H1 (cell line): ENCODE measurements at regions not wholly inside any gene's neighbourhood (a gene's known extent, or its start where the extent isn't known, plus 50 kb on each side); places are given as distances from the start of the nearest gene placed in this dataset.

Experiments
- CTCF ChIA-PET: fragments of 300-600 bp; sonication (Branson Sonifier 250); formaldehyde crosslinking; loops from one replicate; lab custom pipeline; 2021; ENCODE audit not compliant: partially characterized antibody; lab: Charles Lee
- POLR2A ChIA-PET: fragments of 300-600 bp; sonication (Branson Sonifier 250); formaldehyde crosslinking; loops from one replicate; lab custom pipeline; 2021; ENCODE audit warnings: inconsistent platforms; ENCODE audit not compliant: partially characterized antibody; lab: Charles Lee
- DNase-seq, 2 experiments: peaks; one replicate each; pipeline versions ENCODE4 v3.0.0 to v3.0.0-alpha.2; 2010 to 2022; ENCODE audit warnings: low spot score in 2 of 2, low read depth in 1 of 2, mixed read lengths in 1 of 2
- FAIRE-seq: peaks from 2 replicates; lab custom pipeline; 2011; peaks lifted over from hg19 to GRCh38; lab: Jason Lieb, UNC
- H2AFZ ChIP-seq: 2 replicates; pipeline ENCODE4 v1.8.1; 2012; ENCODE audit warnings: low read length, inconsistent platforms
- H2AK5ac ChIP-seq: 2 replicates; pipeline ENCODE4 v1.6.1; 2013; ENCODE audit warnings: low read depth, low read length
- H2BK120ac ChIP-seq: replicated peaks from 2 replicates; pipeline ENCODE3; 2013; ENCODE audit warnings: low read depth, low read length, inconsistent platforms
- H2BK12ac ChIP-seq: 2 replicates; pipeline ENCODE4 v1.6.1; 2013; ENCODE audit warnings: low read depth, low read length
- H2BK15ac ChIP-seq: 2 replicates; pipeline ENCODE4 v1.6.1; 2013; ENCODE audit warnings: low read length
- H2BK20ac ChIP-seq: 2 replicates; pipeline ENCODE4 v1.6.1; 2013; ENCODE audit warnings: low read length
- H2BK5ac ChIP-seq: 2 replicates; pipeline ENCODE4 v1.6.1; 2013; ENCODE audit warnings: low read depth, low read length
- H3K14ac ChIP-seq: 2 replicates; pipeline ENCODE4 v1.6.1; 2013; ENCODE audit warnings: inconsistent platforms; ENCODE audit not compliant: insufficient read length
- H3K18ac ChIP-seq: 2 replicates; pipeline ENCODE4 v1.6.1; 2013; ENCODE audit warnings: low read length; ENCODE audit errors: extremely low read depth
- H3K23ac ChIP-seq: 2 replicates; pipeline ENCODE4 v1.6.1; 2013; ENCODE audit warnings: inconsistent platforms; ENCODE audit not compliant: insufficient read length
- H3K23me2 ChIP-seq: 2 replicates; pipeline ENCODE4 v1.6.1; 2013; ENCODE audit warnings: low read depth, low read length
- H3K27ac ChIP-seq: 2 replicates; pipeline ENCODE4 v1.6.1; 2011; ENCODE audit warnings: low read depth, low read length, inconsistent platforms
- H3K27me3 ChIP-seq, 4 experiments: replicated peaks in 1 of 4; 1 replicate in 1 of 4; 2 replicates in 3 of 4; pipeline versions ENCODE4 v1.6.1 to v1.8.1; 2011 to 2013; ENCODE audit warnings: low read length in 3 of 4, mild to moderate bottlenecking in 3 of 4, inconsistent platforms in 2 of 4, mixed read lengths in 2 of 4, moderate library complexity in 1 of 4; ENCODE audit not compliant: control insufficient read depth in 3 of 4, insufficient read depth in 3 of 4; ENCODE audit errors: extremely low read depth in 1 of 4
- H3K36me3 ChIP-seq, 4 experiments: 2 replicates each; pipeline versions ENCODE4 v1.6.1 to v1.8.1; 2011 to 2013; ENCODE audit warnings: mild to moderate bottlenecking in 4 of 4, low read length in 3 of 4, moderate library complexity in 2 of 4, control low read depth in 1 of 4, inconsistent platforms in 1 of 4; ENCODE audit not compliant: insufficient read depth in 4 of 4, control insufficient read depth in 2 of 4
- H3K4ac ChIP-seq: replicated peaks from 2 replicates; pipeline ENCODE3; 2013; ENCODE audit warnings: low read length, low read depth, mixed read lengths, inconsistent platforms; ENCODE audit not compliant: insufficient read length
- H3K4me1 ChIP-seq, 4 experiments: replicated peaks in 1 of 4; 1 replicate in 1 of 4; 2 replicates in 3 of 4; pipeline versions ENCODE4 v1.6.1 to v1.8.1; 2011 to 2013; ENCODE audit warnings: low read length in 3 of 4, inconsistent platforms in 2 of 4, mixed read lengths in 1 of 4; ENCODE audit not compliant: insufficient read depth in 4 of 4, control insufficient read depth in 3 of 4
- H3K4me2 ChIP-seq, 2 experiments: 2 replicates each; pipeline versions ENCODE4 v1.6.1 to v1.8.1; 2011 to 2013; ENCODE audit warnings: low read depth in 2 of 2, low read length in 2 of 2, control low read depth in 1 of 2, inconsistent platforms in 1 of 2, mild to moderate bottlenecking in 1 of 2; ENCODE audit not compliant: insufficient read depth in 1 of 2
- H3K4me3 ChIP-seq, 4 experiments: fragments of 200-600, 300-600 bp in 1 of 4; sonication (generic), shearing (Covaris generic), sonication (Bioruptor Twin) in 1 of 4; 2 replicates each; pipeline versions ENCODE4 v1.5.1 to v1.8.1; 2011 to 2016; ENCODE audit warnings: low read length in 4 of 4, low read depth in 3 of 4, control low read depth in 2 of 4, inconsistent platforms in 2 of 4, mild to moderate bottlenecking in 2 of 4, mixed read lengths in 1 of 4, moderate library complexity in 1 of 4; ENCODE audit not compliant: insufficient read depth in 2 of 4; ENCODE audit errors: extremely low read depth in 1 of 4
- H3K56ac ChIP-seq: replicated peaks from 2 replicates; pipeline ENCODE3; 2013; ENCODE audit warnings: low read depth, mild to moderate bottlenecking, mixed read lengths, low read length, inconsistent platforms; ENCODE audit not compliant: insufficient read length
- H3K79me1 ChIP-seq: 2 replicates; pipeline ENCODE4 v1.6.1; 2013; ENCODE audit warnings: low read depth, low read length, control low read depth
- H3K79me2 ChIP-seq, 2 experiments: 2 replicates each; pipeline versions ENCODE4 v1.6.1 to v1.8.1; 2012 to 2013; ENCODE audit warnings: low read length in 2 of 2, mild to moderate bottlenecking in 2 of 2, inconsistent platforms in 1 of 2; ENCODE audit not compliant: insufficient read depth in 2 of 2, control insufficient read depth in 1 of 2
- H3K9ac ChIP-seq, 4 experiments: replicated peaks in 1 of 4; 1 replicate in 1 of 4; 2 replicates in 3 of 4; pipeline versions ENCODE4 v1.6.1 to v1.8.1; 2011 to 2013; ENCODE audit warnings: low read depth in 3 of 4, low read length in 3 of 4, control low read depth in 2 of 4, mild to moderate bottlenecking in 2 of 4, moderate library complexity in 2 of 4, inconsistent platforms in 1 of 4; ENCODE audit errors: extremely low read depth in 1 of 4
- H3K9me3 ChIP-seq, 2 experiments: 2 replicates each; pipeline versions ENCODE4 v1.6.1 to v1.8.1; 2012 to 2013; ENCODE audit warnings: mild to moderate bottlenecking in 2 of 2, moderate library complexity in 2 of 2, control low read depth in 1 of 2, inconsistent platforms in 1 of 2, low read depth in 1 of 2, low read length in 1 of 2, mixed read lengths in 1 of 2; ENCODE audit not compliant: insufficient read depth in 2 of 2
- H4K20me1 ChIP-seq, 2 experiments: replicated peaks in 1 of 2; 2 replicates each; pipeline versions ENCODE3 to v1.8.1; 2011 to 2013; ENCODE audit warnings: inconsistent platforms in 2 of 2, low read length in 2 of 2, mild to moderate bottlenecking in 1 of 2; ENCODE audit not compliant: insufficient read depth in 2 of 2, control insufficient read depth in 1 of 2
- H4K5ac ChIP-seq: 2 replicates; pipeline ENCODE4 v1.6.1; 2013; ENCODE audit warnings: low read length, low read depth, mixed read lengths, inconsistent platforms; ENCODE audit not compliant: insufficient read length
- H4K8ac ChIP-seq: 2 replicates; pipeline ENCODE4 v1.8.0; 2013; ENCODE audit warnings: mild to moderate bottlenecking, moderate library complexity, low read length, inconsistent platforms; ENCODE audit not compliant: insufficient read depth; ENCODE audit errors: extremely low read depth
- H4K91ac ChIP-seq: replicated peaks from 2 replicates; pipeline ENCODE3; 2013; ENCODE audit warnings: low read length, mixed read lengths, inconsistent platforms; ENCODE audit not compliant: insufficient read length
- ASH2L ChIP-seq: fragments of 200-600, 300-600 bp; sonication (generic); IDR thresholded peaks from one replicate; pipeline ENCODE4 v1.7.1; 2017; ENCODE audit warnings: low read length
- CEBPB ChIP-seq: IDR thresholded peaks from 2 replicates; pipeline ENCODE4 v1.6.1; 2012; ENCODE audit warnings: low read depth, low read length
- EGR1 ChIP-seq: IDR thresholded peaks from 2 replicates; pipeline ENCODE4 v1.6.1; 2011; ENCODE audit warnings: low read depth, low read length, borderline replicate concordance
- GTF2F1 ChIP-seq: IDR thresholded peaks from 2 replicates; pipeline ENCODE4 v1.6.1; 2012; ENCODE audit warnings: low read depth, low read length, improper control_type of control experiment, borderline replicate concordance
- HDAC2 ChIP-seq, 2 experiments: fragments of 300-600 bp in 1 of 2; sonication (generic) in 1 of 2; IDR thresholded peaks; 2 replicates each; pipeline ENCODE4 v1.6.1; 2011 to 2012; ENCODE audit warnings: low read depth in 2 of 2, low read length in 2 of 2, mild to moderate bottlenecking in 2 of 2, moderate library complexity in 2 of 2, borderline replicate concordance in 1 of 2, inconsistent platforms in 1 of 2
- JUND ChIP-seq: IDR thresholded peaks from 2 replicates; pipeline ENCODE4 v1.6.1; 2011; ENCODE audit warnings: mild to moderate bottlenecking, improper control_type of control experiment, low read length
- KDM4A ChIP-seq: IDR thresholded peaks from one replicate; pipeline ENCODE4 v1.7.1; 2012; ENCODE audit warnings: low read depth, mild to moderate bottlenecking, moderate library complexity, low read length, inconsistent platforms; ENCODE audit not compliant: severe bottlenecking
- MAFK ChIP-seq: IDR thresholded peaks from 2 replicates; pipeline ENCODE4 v1.6.1; 2012; ENCODE audit warnings: low read depth, mild to moderate bottlenecking, improper control_type of control experiment, low read length
- SUZ12 ChIP-seq: fragments of 200-600 bp; sonication (generic); IDR thresholded peaks from 2 replicates; pipeline ENCODE4 v1.6.1; 2012; ENCODE audit warnings: mild to moderate bottlenecking, inconsistent platforms, low read length, moderate library complexity, mixed read lengths
- TAF1 ChIP-seq: IDR thresholded peaks from 2 replicates; pipeline ENCODE4 v1.6.1; 2011; ENCODE audit warnings: mild to moderate bottlenecking, low read depth, low read length
- TBP ChIP-seq: IDR thresholded peaks from 2 replicates; pipeline ENCODE4 v1.6.1; 2011; ENCODE audit warnings: low read depth, low read length, improper control_type of control experiment
- WGBS, 2 experiments: shearing (Covaris generic) in 1 of 2; methylation state at CpG; one replicate each; pipeline versions ENCODE4 v1.1.6 to v1.1.7; 2013 to 2015; ENCODE audit warnings: low lambda C conversion rate in 2 of 2, mixed read lengths in 2 of 2, inconsistent platforms in 1 of 2, low coverage in 1 of 2, missing lambda C conversion rate in 1 of 2; ENCODE audit not compliant: insufficient replicate concordance in 2 of 2, insufficient coverage in 1 of 2, insufficient read length in 1 of 2; ENCODE audit errors: extremely low coverage in 1 of 2, missing lambda C conversion rate in 1 of 2; 5-methylcytosine and 5-hydroxymethylcytosine counted together
- TF ChIP-seq, protein P1 (sequence below): IDR thresholded peaks from 2 replicates; pipeline ENCODE4 v1.6.1; 2012; ENCODE audit warnings: low read length, inconsistent platforms

- no peaks in the 10 kb centered on the region for H3K23me2 ChIP-seq
- H3K56ac ChIP-seq: no peak overlapping the region
- H2AFZ ChIP-seq: no peak overlapping the region
- H3K27ac ChIP-seq: no peak overlapping the region
- no peaks in the 10 kb centered on the region for H4K20me1 ChIP-seq
- no peak overlapping the region for H4K5ac ChIP-seq
- no peak overlapping the region for H2BK120ac ChIP-seq
- no peaks in the 10 kb centered on the region for H3K4me1 ChIP-seq
- no peak for FAIRE-seq
- H3K36me3 ChIP-seq: no peaks in the 10 kb centered on the region
- H3K9me3 ChIP-seq: no peaks in the 10 kb centered on the region
- no peak overlapping the region for H3K23ac ChIP-seq
- H2AK5ac ChIP-seq: no peak overlapping the region
- H2BK15ac ChIP-seq: no peak overlapping the region
- H2BK5ac ChIP-seq: no peak overlapping the region
- no peaks in the 10 kb centered on the region for H3K79me1 ChIP-seq
- no peak overlapping the region for H4K8ac ChIP-seq
- no peak overlapping the region for H3K4me2 ChIP-seq
- no peak overlapping the region for H3K14ac ChIP-seq
- CTCF ChIA-PET: interaction anchor here (1.0 kb wide), 1 partner anchor 17 kb away, joined by 3 read pairs; no protein-coding TSS in a partner anchor
- 97% methylated on average over 2 of the region's 2 CpGs; no CpG with 5 or more reads in 1 of the 2 experiments for WGBS, 2 experiments
- no peak overlapping the region for H2BK20ac ChIP-seq
- H3K9ac ChIP-seq: no peak overlapping the region
- POLR2A ChIA-PET: no interaction called here
- H3K79me2 ChIP-seq: no peaks in the 10 kb centered on the region
- TF ChIP-seq EGR1: no peak
- TF ChIP-seq KDM4A: no peak
- no peak for TF ChIP-seq GTF2F1
- TF ChIP-seq, protein P1, sequence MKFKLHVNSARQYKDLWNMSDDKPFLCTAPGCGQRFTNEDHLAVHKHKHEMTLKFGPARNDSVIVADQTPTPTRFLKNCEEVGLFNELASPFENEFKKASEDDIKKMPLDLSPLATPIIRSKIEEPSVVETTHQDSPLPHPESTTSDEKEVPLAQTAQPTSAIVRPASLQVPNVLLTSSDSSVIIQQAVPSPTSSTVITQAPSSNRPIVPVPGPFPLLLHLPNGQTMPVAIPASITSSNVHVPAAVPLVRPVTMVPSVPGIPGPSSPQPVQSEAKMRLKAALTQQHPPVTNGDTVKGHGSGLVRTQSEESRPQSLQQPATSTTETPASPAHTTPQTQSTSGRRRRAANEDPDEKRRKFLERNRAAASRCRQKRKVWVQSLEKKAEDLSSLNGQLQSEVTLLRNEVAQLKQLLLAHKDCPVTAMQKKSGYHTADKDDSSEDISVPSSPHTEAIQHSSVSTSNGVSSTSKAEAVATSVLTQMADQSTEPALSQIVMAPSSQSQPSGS: no peak
- no peak for TF ChIP-seq HDAC2 (IDR thresholded peaks at IDR 0.05; ENCODE audit: borderline replicate concordance in 1 of 2, low read depth in 2 of 2, low read length in 2 of 2)
- TF ChIP-seq TAF1: no peak
- no peak for TF ChIP-seq MAFK
- no peak for TF ChIP-seq ASH2L
- no peak for TF ChIP-seq SUZ12
- no peak for TF ChIP-seq JUND
- TF ChIP-seq TBP: no peak
- TF ChIP-seq CEBPB: no peak
- H3K27me3 ChIP-seq: no peaks in the 10 kb centered on the region
- H3K4me3 ChIP-seq: no peak overlapping the region
- no peak for DNase-seq
- no peak overlapping the region for H2BK12ac ChIP-seq
- no peak overlapping the region for H3K4ac ChIP-seq
- H4K91ac ChIP-seq: no peak overlapping the region
- no peak overlapping the region for H3K18ac ChIP-seq
Measured at GRCh38 chr2:198795419-198795818, 662.3 kb downstream of the SATB2 start.
